Kasumi-1 (cell line): ENCODE measurements at regions not wholly inside any gene's neighbourhood (a gene's known extent, or its start where the extent isn't known, plus 50 kb on each side); places are given as distances from the start of the nearest gene placed in this dataset.
"Not testable (repeated sequence)": the region's sequence is repeated elsewhere in the genome, so short reads cannot be mapped to it uniquely, and the experiment has no call there.

Experiments used
- DNase-seq, 2 experiments: peaks; one replicate each; lab custom pipeline; 2025; lab: John Stamatoyannopoulos, UW

- DNase-seq, result no peak
Measured at GRCh38 chr3:193801097-193801496, 208.1 kb downstream of the OPA1 start.

- no peak for DNase-seq
Measured at GRCh38 chr3:193803288-193803687, 210.3 kb downstream of the OPA1 start.

GRCh38 chr3:193805448-193805847 is 212.4 kb downstream of the OPA1 start:
- no peak for DNase-seq

- no peak for DNase-seq
Measured at GRCh38 chr3:193808317-193808716, 215.3 kb downstream of the OPA1 start.

GRCh38 chr3:193809106-193809505 is 216.1 kb downstream of the OPA1 start:
- DNase-seq, result no peak

- no peak for DNase-seq
Measured at GRCh38 chr3:193812078-193812725, 219.2 kb downstream of the OPA1 start.

- DNase-seq, result no peak
Measured at GRCh38 chr3:193812791-193813500, 219.9 kb downstream of the OPA1 start.

- no peak for DNase-seq
Measured at GRCh38 chr3:193813501-193813830, 220.5 kb downstream of the OPA1 start.

- DNase-seq, result no peak
Measured at GRCh38 chr3:193814166-193814892, 221.3 kb downstream of the OPA1 start.

- no peak for DNase-seq
Measured at GRCh38 chr3:193815246-193816027, 222.4 kb downstream of the OPA1 start.

GRCh38 chr3:193816028-193816395 is 223.0 kb downstream of the OPA1 start:
- no peak for DNase-seq

- DNase-seq, result no peak
Measured at GRCh38 chr3:193816656-193817311, 223.8 kb downstream of the OPA1 start.

- DNase-seq, result no peak
Measured at GRCh38 chr3:193819117-193820010, 226.4 kb downstream of the OPA1 start.

- DNase-seq, result no peak
Measured at GRCh38 chr3:193821151-193821668, 228.2 kb downstream of the OPA1 start.

- DNase-seq, result no peak
Measured at GRCh38 chr3:193822492-193823212, 229.6 kb downstream of the OPA1 start.

- DNase-seq, result not testable (repeated sequence)
Measured at GRCh38 chr3:193823213-193823605, 230.2 kb downstream of the OPA1 start.

- no peak for DNase-seq
Measured at GRCh38 chr3:193824365-193824764, 231.4 kb downstream of the OPA1 start.

- no peak for DNase-seq
Measured at GRCh38 chr3:193825617-193826016, 232.6 kb downstream of the OPA1 start.

- DNase-seq, result no peak
Measured at GRCh38 chr3:193826159-193826795, 233.3 kb downstream of the OPA1 start.
